Kidney (tissue), 13 donors: ENCODE measurements at regions not wholly inside any gene's neighbourhood (a gene's known extent, or its start where the extent isn't known, plus 50 kb on each side); places are given as distances from the start of the nearest gene placed in this dataset.

Source experiments
- DNase-seq, 5 donors: peaks; one replicate each; pipeline ENCODE4 v3.0.0-alpha.2; 2013 to 2020
- FAIRE-seq: peaks from 2 replicates; lab custom pipeline; 2012; peaks lifted over from hg19 to GRCh38; lab: Jason Lieb, UNC
- H3K27ac ChIP-seq, 2 donors: one replicate each; pipeline ENCODE4 v1.7.0; 2013; ENCODE audit warnings: low read depth in 2 of 2, low read length in 2 of 2, inconsistent platforms in 1 of 2
- H3K27me3 ChIP-seq: one replicate; pipeline ENCODE4 v1.7.1; 2013; ENCODE audit warnings: low read length, inconsistent platforms; ENCODE audit not compliant: control insufficient read depth, insufficient read depth
- H3K36me3 ChIP-seq, 3 donors: one replicate each; pipeline versions ENCODE4 v1.7.0 to v1.7.1; 2013; ENCODE audit warnings: low read length in 3 of 3, control low read depth in 1 of 3, inconsistent platforms in 1 of 3; ENCODE audit not compliant: insufficient read depth in 3 of 3, control insufficient read depth in 2 of 3
- H3K4me1 ChIP-seq, 3 donors: one replicate each; pipeline versions ENCODE4 v1.7.0 to v1.7.1; 2013; ENCODE audit warnings: low read length in 3 of 3, inconsistent platforms in 1 of 3, low read depth in 1 of 3; ENCODE audit not compliant: control insufficient read depth in 2 of 3, insufficient read depth in 2 of 3
- H3K4me3 ChIP-seq, 3 donors: one replicate each; pipeline versions ENCODE4 v1.7.0 to v1.8.1; 2013; ENCODE audit warnings: low read length in 3 of 3, control low read depth in 1 of 3, inconsistent platforms in 1 of 3
- H3K9ac ChIP-seq, 3 donors: one replicate each; pipeline versions ENCODE4 v1.7.0 to v1.7.1; 2013; ENCODE audit warnings: low read length in 3 of 3, control low read depth in 1 of 3, inconsistent platforms in 1 of 3
- H3K9me3 ChIP-seq, 3 donors: one replicate each; pipeline versions ENCODE4 v1.7.0 to v1.7.1; 2013; ENCODE audit warnings: low read length in 3 of 3, control low read depth in 1 of 3, inconsistent platforms in 1 of 3; ENCODE audit not compliant: control insufficient read depth in 2 of 3, insufficient read depth in 1 of 3
- intact Hi-C: fragments of 100-400 bp; cut with DNase I; formaldehyde crosslinking; loops from one replicate; pipeline ENCODE4 v1.11.1; 2022
- TF ChIP-seq, protein P1 (sequence below): IDR thresholded peaks from 3 replicates; pipeline ENCODE4 v1.5.1; 2012; ENCODE audit warnings: mild to moderate bottlenecking, moderate library complexity, borderline replicate concordance; ENCODE audit not compliant: insufficient read depth; ENCODE audit errors: extremely low read depth
- donor health status: control.
- donor health status: control.
- donor health status: control.
- donor health status: control.
- donor health status: control.
- donor health status: DM: yes; HTN: yes; CAD: no.
- donor health status: Normal renal cell carcinoma (clear cell type).

DNA sequence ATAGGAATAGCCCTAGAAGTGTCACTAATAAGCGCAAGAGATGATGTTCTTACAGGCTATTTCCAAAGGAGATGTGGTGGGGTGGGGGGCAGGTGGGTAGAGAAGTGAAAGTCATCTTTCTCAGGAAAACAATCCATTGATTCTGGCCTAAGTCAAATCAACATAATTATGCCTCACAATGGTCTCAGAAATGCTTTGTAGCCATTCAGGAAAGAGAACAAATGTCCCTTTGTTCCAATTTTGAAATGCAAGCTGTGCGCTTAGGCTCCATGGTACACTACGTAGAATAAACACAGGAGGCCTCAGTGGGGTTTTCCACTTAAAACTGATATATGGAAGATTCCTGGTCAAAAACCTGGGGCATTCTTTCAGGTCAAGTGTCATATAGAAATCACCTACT lies 529.9 kb upstream of the KLHL29 start:
- TF ChIP-seq, protein P1, sequence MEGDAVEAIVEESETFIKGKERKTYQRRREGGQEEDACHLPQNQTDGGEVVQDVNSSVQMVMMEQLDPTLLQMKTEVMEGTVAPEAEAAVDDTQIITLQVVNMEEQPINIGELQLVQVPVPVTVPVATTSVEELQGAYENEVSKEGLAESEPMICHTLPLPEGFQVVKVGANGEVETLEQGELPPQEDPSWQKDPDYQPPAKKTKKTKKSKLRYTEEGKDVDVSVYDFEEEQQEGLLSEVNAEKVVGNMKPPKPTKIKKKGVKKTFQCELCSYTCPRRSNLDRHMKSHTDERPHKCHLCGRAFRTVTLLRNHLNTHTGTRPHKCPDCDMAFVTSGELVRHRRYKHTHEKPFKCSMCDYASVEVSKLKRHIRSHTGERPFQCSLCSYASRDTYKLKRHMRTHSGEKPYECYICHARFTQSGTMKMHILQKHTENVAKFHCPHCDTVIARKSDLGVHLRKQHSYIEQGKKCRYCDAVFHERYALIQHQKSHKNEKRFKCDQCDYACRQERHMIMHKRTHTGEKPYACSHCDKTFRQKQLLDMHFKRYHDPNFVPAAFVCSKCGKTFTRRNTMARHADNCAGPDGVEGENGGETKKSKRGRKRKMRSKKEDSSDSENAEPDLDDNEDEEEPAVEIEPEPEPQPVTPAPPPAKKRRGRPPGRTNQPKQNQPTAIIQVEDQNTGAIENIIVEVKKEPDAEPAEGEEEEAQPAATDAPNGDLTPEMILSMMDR, result no peak
- no peaks in the 10 kb centered on the region for H3K36me3 ChIP-seq
- DNase-seq, result no peak
- no peak overlapping the region for H3K4me3 ChIP-seq
- intact Hi-C loops, result no loop called here
- H3K27me3 ChIP-seq, result no peaks in the 10 kb centered on the region
- no peaks in the 10 kb centered on the region for H3K4me1 ChIP-seq
- no peak overlapping the region for H3K9ac ChIP-seq
- no peak for FAIRE-seq
- H3K27ac ChIP-seq, result no peak overlapping the region
- H3K9me3 ChIP-seq, result no peaks in the 10 kb centered on the region

DNA sequence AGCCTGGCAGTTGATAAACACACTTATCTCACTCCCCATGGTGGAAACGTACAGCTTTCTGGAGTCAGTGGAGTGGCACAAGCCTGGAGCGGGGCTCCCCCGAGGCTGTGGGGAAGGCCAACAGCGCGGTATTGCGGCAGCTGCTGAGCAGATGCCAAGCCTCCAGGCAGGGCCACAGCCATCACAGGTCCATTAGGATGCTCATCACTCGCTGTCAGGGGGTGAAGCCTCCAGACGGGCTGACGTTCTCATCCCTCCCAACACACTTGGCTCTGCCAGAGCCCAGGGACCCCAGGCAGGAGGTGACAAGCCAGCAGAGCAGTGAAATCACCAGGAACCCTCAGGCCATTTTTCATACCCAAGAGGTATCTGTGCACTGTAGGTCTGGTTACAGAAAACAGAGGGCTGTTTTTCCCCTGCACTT lies 529.2 kb upstream of the KLHL29 start:
- Histone ChIP-seq H3K4me3 (no peak overlapping the region), H3K9ac (no peak overlapping the region), H3K27ac (no peak overlapping the region), H3K27me3 (no peaks in the 10 kb centered on the region), H3K4me1 (no peaks in the 10 kb centered on the region), H3K9me3 (no peaks in the 10 kb centered on the region), H3K36me3 (no peaks in the 10 kb centered on the region)
- DNase-seq (peak in 2 of 5 donors; percentile 33 to 52), FAIRE-seq (no peak)
- TF ChIP-seq, protein P1, result no peak
- intact Hi-C loops, result no loop called here

DNA sequence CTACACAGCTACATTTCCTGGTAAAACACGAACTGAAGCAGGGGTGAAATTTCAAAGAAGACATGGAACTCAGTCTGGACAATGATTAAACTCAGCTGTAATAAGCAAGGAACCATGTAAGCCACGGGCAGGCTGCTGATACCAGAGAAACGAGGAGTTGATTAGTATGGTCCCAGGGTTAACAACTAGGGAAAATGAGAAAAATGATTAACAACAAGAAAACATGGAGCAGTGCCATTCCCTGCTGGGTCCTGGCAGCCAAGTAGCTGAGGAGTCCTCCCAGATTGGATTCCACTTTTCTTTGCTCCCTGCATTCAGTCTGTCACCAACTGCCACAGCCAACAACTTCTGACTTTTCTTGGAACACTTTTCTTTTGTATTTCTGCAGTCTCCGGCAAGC lies 517.0 kb upstream of the KLHL29 start:
- peak in 4 of 5 donors; percentile 36 to 85 (median 57) for DNase-seq
- Histone ChIP-seq H3K4me1 (peaks cover 0 to 15% (median 0%) of the 10 kb centered on the region in 3 donors), H3K9ac (no peak overlapping the region), H3K27me3 (no peaks in the 10 kb centered on the region), H3K9me3 (no peaks in the 10 kb centered on the region), H3K36me3 (no peaks in the 10 kb centered on the region), H3K4me3 (peak overlapping the region in 1 of 3 donors; percentile 11), H3K27ac (peak overlapping the region; percentile 48 to 54)
- TF ChIP-seq, protein P1, result no peak
- intact Hi-C loops, result no loop called here
- FAIRE-seq, result peak; percentile 65

- FAIRE-seq, result no peak
- Histone ChIP-seq H3K27ac (no peak overlapping the region), H3K27me3 (no peaks in the 10 kb centered on the region)
Measured at GRCh38 chr2:22878121-22878520, 506.9 kb upstream of the KLHL29 start.

More at GRCh38 chr2:22878121-22878520, 506.9 kb upstream of the KLHL29 start:
- Histone ChIP-seq H3K4me1 (no peaks in the 10 kb centered on the region), H3K9ac (no peak overlapping the region), H3K4me3 (no peak overlapping the region), H3K9me3 (peaks cover 0 to 8% (median 0%) of the 10 kb centered on the region in 3 donors), H3K36me3 (no peaks in the 10 kb centered on the region)
- no peak for DNase-seq
- TF ChIP-seq, protein P1, result no peak
- intact Hi-C loops, result no loop called here
